Esophagus muscularis mucosa (tissue), 3 donors: ENCODE measurements at regions not wholly inside any gene's neighbourhood (a gene's known extent, or its start where the extent isn't known, plus 50 kb on each side); places are given as distances from the start of the nearest gene placed in this dataset.
"Not testable (repeated sequence)": the region's sequence is repeated elsewhere in the genome, so short reads cannot be mapped to it uniquely, and the experiment has no call there.

Experiments used
- CTCF ChIP-seq, 3 experiments: fragments of 200-600 bp in 2 of 3; fragments of 450-650 bp in 1 of 3; sonication (generic) in 2 of 3; IDR thresholded peaks; one replicate each; pipeline ENCODE4 v1.5.1; 2017 to 2019; ENCODE audit warnings: antibody characterized with exemption in 3 of 3, mild to moderate bottlenecking in 2 of 3, moderate library complexity in 1 of 3
- POLR2A ChIP-seq: fragments of 450-650 bp; IDR thresholded peaks from one replicate; pipeline ENCODE4 v1.6.1; 2017; ENCODE audit warnings: antibody characterized with exemption, moderate library complexity, mild to moderate bottlenecking, low read depth
- POLR2AphosphoS5 ChIP-seq, 2 donors: sonication (generic); formaldehyde crosslinking; IDR thresholded peaks; one replicate each; pipeline ENCODE4 v1.6.1; 2017; ENCODE audit warnings: antibody characterized with exemption in 2 of 2

- not testable (repeated sequence) for TF ChIP-seq POLR2AphosphoS5 (IDR thresholded peaks at IDR 0.05); POLR2A; CTCF (IDR thresholded peaks at IDR 0.05)
These were observed 117.2 kb downstream of the ZNF22 start for GRCh38 chr10:45117940-45118339.
